GM12878 (cell line): ENCODE measurements at regions not wholly inside any gene's neighbourhood (a gene's known extent, or its start where the extent isn't known, plus 50 kb on each side); places are given as distances from the start of the nearest gene placed in this dataset.
A peak's percentile ranks its signal among the peaks of the same experiment; 100 is the strongest.

Source experiments
- BMI1 ChIP-seq: fragments of 450-650 bp; IDR thresholded peaks from 2 replicates; pipeline ENCODE4 v1.6.1; 2016; ENCODE audit warnings: mild to moderate bottlenecking, moderate library complexity, borderline replicate concordance
- CTCF ChIP-seq, 3 experiments: IDR thresholded peaks in 2 of 3; conservative IDR thresholded peaks in 1 of 3; 2 replicates each; pipeline ENCODE4 v1.5.1; 2011; ENCODE audit warnings: low read depth in 3 of 3, low read length in 3 of 3, mild to moderate bottlenecking in 3 of 3, control low read depth in 2 of 3, moderate library complexity in 2 of 3, inconsistent platforms in 1 of 3, mixed read lengths in 1 of 3; ENCODE audit not compliant: control insufficient read depth in 2 of 3, insufficient read depth in 1 of 3; ENCODE audit errors: extremely low read depth in 1 of 3
- ETV6 ChIP-seq, 2 experiments: fragments of 450-650 bp in 1 of 2; IDR thresholded peaks in 1 of 2; conservative IDR thresholded peaks in 1 of 2; 2 replicates each; pipeline ENCODE4 v1.6.1; 2014; ENCODE audit warnings: antibody characterized with exemption in 1 of 2, borderline replicate concordance in 1 of 2, low read depth in 1 of 2, mild to moderate bottlenecking in 1 of 2, moderate library complexity in 1 of 2
- NKRF ChIP-seq: fragments of 450-650 bp; conservative IDR thresholded peaks from 2 replicates; pipeline ENCODE4 v1.6.1; 2017; ENCODE audit warnings: mild to moderate bottlenecking, moderate library complexity
- POLR2A ChIP-seq: IDR thresholded peaks from 2 replicates; pipeline ENCODE4 v1.6.1; 2011; ENCODE audit warnings: low read depth, mild to moderate bottlenecking, low read length

GRCh38 chr12:94849411-94849976 is 154.0 kb downstream of the NDUFA12 start:
- TF ChIP-seq BMI1 (no peak), CTCF (IDR thresholded peaks at IDR 0.05 in 2 of 3, conservative IDR thresholded peaks at IDR 0.05 in 1 of 3; ENCODE audit: control insufficient read depth in 2 of 3, extremely low read depth in 1 of 3, insufficient read depth in 1 of 3, low read depth in 3 of 3, low read length in 3 of 3) (0 out of 6 replicates have a peak, but pooled peaks of 1 of the 3 experiments have one; percentile 5), ETV6 (conservative IDR thresholded peaks at IDR 0.05 in 1 of 2, IDR thresholded peaks at IDR 0.05 in 1 of 2; ENCODE audit: borderline replicate concordance in 1 of 2, low read depth in 1 of 2) (no peak), NKRF (no peak), POLR2A (no peak)
